ENCODE measurements at regions not wholly inside any gene's neighbourhood (a gene's known extent, or its start where the extent isn't known, plus 50 kb on each side); places are given as distances from the start of the nearest gene placed in this dataset.

DNA sequence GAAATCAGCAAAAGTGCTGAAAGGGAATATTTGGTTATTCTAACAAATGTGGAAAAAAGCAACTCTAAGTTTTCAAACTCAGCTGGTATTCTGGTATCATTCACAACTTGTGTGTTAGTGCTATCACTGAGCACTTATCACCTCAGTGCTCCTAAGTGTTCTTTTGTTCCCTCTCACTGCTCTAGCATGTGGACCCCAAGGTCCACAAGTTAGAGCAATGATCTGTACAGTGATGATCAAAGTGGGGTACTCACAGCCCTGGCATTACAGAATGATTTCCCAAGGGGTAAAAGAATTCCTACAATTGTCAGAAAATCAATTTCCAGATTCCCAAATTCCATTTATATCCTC lies 575.0 kb downstream of the DIAPH3 start:
- no peak for TF ChIP-seq NCOA5 (CRISPR knock-in tag; IDR thresholded peaks at IDR 0.05)
- TF ChIP-seq ZNF354B (CRISPR knock-in tag; IDR thresholded peaks at IDR 0.05), result no peak
- TF ChIP-seq, protein P1, sequence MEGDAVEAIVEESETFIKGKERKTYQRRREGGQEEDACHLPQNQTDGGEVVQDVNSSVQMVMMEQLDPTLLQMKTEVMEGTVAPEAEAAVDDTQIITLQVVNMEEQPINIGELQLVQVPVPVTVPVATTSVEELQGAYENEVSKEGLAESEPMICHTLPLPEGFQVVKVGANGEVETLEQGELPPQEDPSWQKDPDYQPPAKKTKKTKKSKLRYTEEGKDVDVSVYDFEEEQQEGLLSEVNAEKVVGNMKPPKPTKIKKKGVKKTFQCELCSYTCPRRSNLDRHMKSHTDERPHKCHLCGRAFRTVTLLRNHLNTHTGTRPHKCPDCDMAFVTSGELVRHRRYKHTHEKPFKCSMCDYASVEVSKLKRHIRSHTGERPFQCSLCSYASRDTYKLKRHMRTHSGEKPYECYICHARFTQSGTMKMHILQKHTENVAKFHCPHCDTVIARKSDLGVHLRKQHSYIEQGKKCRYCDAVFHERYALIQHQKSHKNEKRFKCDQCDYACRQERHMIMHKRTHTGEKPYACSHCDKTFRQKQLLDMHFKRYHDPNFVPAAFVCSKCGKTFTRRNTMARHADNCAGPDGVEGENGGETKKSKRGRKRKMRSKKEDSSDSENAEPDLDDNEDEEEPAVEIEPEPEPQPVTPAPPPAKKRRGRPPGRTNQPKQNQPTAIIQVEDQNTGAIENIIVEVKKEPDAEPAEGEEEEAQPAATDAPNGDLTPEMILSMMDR (CRISPR knock-in tag; IDR thresholded peaks at IDR 0.05), result no peak

All from HepG2 (cell line).